A549 (cell line): ENCODE measurements at regions not wholly inside any gene's neighbourhood (a gene's known extent, or its start where the extent isn't known, plus 50 kb on each side); places are given as distances from the start of the nearest gene placed in this dataset.
"Not testable (repeated sequence)": the region's sequence is repeated elsewhere in the genome, so short reads cannot be mapped to it uniquely, and the experiment has no call there.

Source experiments
- ATAC-seq, 2 experiments: fragments of 200-7000 bp in 1 of 2; fragments of >200 bp in 1 of 2; cut with Nextera tagmentation in 1 of 2; cut with Tn5 transposase in 1 of 2; 3 replicates each; pipeline versions ENCODE4 v1.8.0 to v1.9.1; 2018 to 2020; ENCODE audit warnings: mild to moderate bottlenecking in 1 of 2, moderate library complexity in 1 of 2
- CTCF ChIA-PET: fragments of 300-600 bp; sonication (Branson Sonifier 250); formaldehyde crosslinking; extraction: SDS; loops from one replicate; lab custom pipeline; 2021; ENCODE audit warnings: antibody characterized with exemption, inconsistent platforms; lab: Yijun Ruan, JAX
- POLR2A ChIA-PET: fragments of 350-600 bp; formaldehyde crosslinking; extraction: SDS; loops from one replicate; lab custom pipeline; 2021; ENCODE audit warnings: antibody characterized with exemption, inconsistent platforms; lab: Yijun Ruan, JAX
- DNase-seq, 2 experiments: peaks; one replicate each; pipeline versions ENCODE4 v3.0.0 to v3.0.0-alpha.2; 2011 to 2016; ENCODE audit warnings: low read depth in 1 of 2, low spot score in 1 of 2
- FAIRE-seq: peaks from 2 replicates; lab custom pipeline; 2011; peaks lifted over from hg19 to GRCh38; lab: Jason Lieb, UNC
- H3K27ac ChIP-seq, 2 experiments: fragments of >200 bp; sonication (Bioruptor Twin); formaldehyde crosslinking; 3 replicates each; pipeline ENCODE4 v1.5.1; 2016 to 2017
- H3K4me1 ChIP-seq: fragments of >200 bp; sonication (Bioruptor Twin); formaldehyde crosslinking; 3 replicates; pipeline ENCODE4 v1.6.1; 2016
- H3K4me2 ChIP-seq: fragments of >200 bp; sonication (Bioruptor Twin); formaldehyde crosslinking; 3 replicates; pipeline ENCODE4 v1.6.1; 2016
- H3K4me3 ChIP-seq: fragments of >200 bp; sonication (Bioruptor Twin); formaldehyde crosslinking; 3 replicates; pipeline ENCODE4 v1.5.1; 2016
- H3K9me3 ChIP-seq: fragments of >200 bp; sonication (Bioruptor Twin); formaldehyde crosslinking; 3 replicates; pipeline ENCODE4 v1.6.1; 2016
- BHLHE40 ChIP-seq: IDR thresholded peaks from 2 replicates; pipeline ENCODE4 v1.6.1; 2012; ENCODE audit warnings: low read depth, low read length, inconsistent platforms
- CBX2 ChIP-seq: fragments of 200-600 bp; sonication (generic); IDR thresholded peaks from 2 replicates; pipeline ENCODE4 v1.6.1; 2016; ENCODE audit warnings: low read depth, mild to moderate bottlenecking, borderline replicate concordance
- CBX8 ChIP-seq: fragments of 200-600 bp; sonication (generic); IDR thresholded peaks from 2 replicates; pipeline ENCODE4 v1.6.1; 2016
- CHD2 ChIP-seq: fragments of 150-350 bp; IDR thresholded peaks from 2 replicates; pipeline ENCODE4 v1.6.1; 2014; ENCODE audit warnings: low read length; ENCODE audit not compliant: partially characterized antibody
- EHF ChIP-seq: fragments of 250-450 bp; sonication (Bioruptor Pico); IDR thresholded peaks from 2 replicates; pipeline ENCODE4 v1.5.0; 2020; ENCODE audit warnings: mild to moderate bottlenecking
- EP300 ChIP-seq, 2 experiments: fragments of >200 bp; sonication (Bioruptor Twin); formaldehyde crosslinking; IDR thresholded peaks; 2 replicates in 1 of 2; 3 replicates in 1 of 2; pipeline ENCODE4 v1.6.1; 2016 to 2017
- FOXS1 ChIP-seq: fragments of 250-450 bp; sonication (Bioruptor Pico); IDR thresholded peaks from 2 replicates; pipeline ENCODE4 v1.5.0; 2020; ENCODE audit warnings: mild to moderate bottlenecking, moderate library complexity
- GATA3 ChIP-seq: IDR thresholded peaks from 2 replicates; pipeline ENCODE4 v1.6.1; 2012; ENCODE audit warnings: borderline replicate concordance
- HDAC2 ChIP-seq: fragments of 200-600 bp; sonication (generic); IDR thresholded peaks from 2 replicates; pipeline ENCODE4 v1.6.1; 2016
- HOXB13 ChIP-seq: fragments of 250-450 bp; sonication (Bioruptor Pico); IDR thresholded peaks from 2 replicates; pipeline ENCODE4 v1.5.0; 2020; ENCODE audit warnings: low read depth, mild to moderate bottlenecking, moderate library complexity
- HOXB5 ChIP-seq: fragments of 250-450 bp; sonication (Bioruptor Pico); IDR thresholded peaks from 2 replicates; pipeline ENCODE4 v1.5.0; 2020; ENCODE audit warnings: mild to moderate bottlenecking, moderate library complexity
- JUN ChIP-seq, 2 experiments: fragments of >200 bp; sonication (Bioruptor Twin); formaldehyde crosslinking; IDR thresholded peaks; 2 replicates in 1 of 2; 3 replicates in 1 of 2; pipeline ENCODE4 v1.6.1; 2016 to 2017
- MAFK ChIP-seq: fragments of 450-650 bp; IDR thresholded peaks from 2 replicates; pipeline ENCODE4 v1.6.1; 2014; ENCODE audit not compliant: partially characterized antibody
- MAZ ChIP-seq: fragments of 150-350 bp; IDR thresholded peaks from 2 replicates; pipeline ENCODE4 v1.6.1; 2014; ENCODE audit warnings: antibody characterized with exemption, low read depth, low read length, borderline replicate concordance
- MYC ChIP-seq: IDR thresholded peaks from 2 replicates; pipeline ENCODE4 v1.6.1; 2012; ENCODE audit warnings: mild to moderate bottlenecking, inconsistent platforms, low read length, improper control_type of control experiment, borderline replicate concordance
- NFE2L2 ChIP-seq: fragments of 150-350 bp; conservative IDR thresholded peaks from 2 replicates; pipeline ENCODE4 v1.6.1; 2014; ENCODE audit warnings: low read length
- NPAS2 ChIP-seq: fragments of 250-450 bp; sonication (Bioruptor Pico); IDR thresholded peaks from 2 replicates; pipeline ENCODE4 v1.8.0; 2022; ENCODE audit warnings: mild to moderate bottlenecking, moderate library complexity, borderline replicate concordance
- NR3C1 ChIP-seq: fragments of >200 bp; sonication (Bioruptor Twin); formaldehyde crosslinking; IDR thresholded peaks from 3 replicates; pipeline ENCODE4 v1.6.1; 2017
- PHF8 ChIP-seq: fragments of 200-600 bp; sonication (generic); IDR thresholded peaks from 2 replicates; pipeline ENCODE4 v1.6.1; 2016; ENCODE audit warnings: low read depth, mild to moderate bottlenecking, antibody characterized with exemption, moderate library complexity, borderline replicate concordance
- POLR2A ChIP-seq: IDR thresholded peaks from 2 replicates; pipeline ENCODE4 v1.6.1; 2012; ENCODE audit warnings: mild to moderate bottlenecking, low read length
- POLR2AphosphoS2 ChIP-seq: conservative IDR thresholded peaks from 2 replicates; pipeline ENCODE4 v1.6.1; 2012; ENCODE audit warnings: low read length, improper control_type of control experiment, inconsistent platforms
- RARB ChIP-seq: fragments of 250-450 bp; sonication (Bioruptor Pico); IDR thresholded peaks from 2 replicates; pipeline ENCODE4 v1.8.0; 2021; ENCODE audit warnings: mild to moderate bottlenecking, moderate library complexity
- RNF2 ChIP-seq: fragments of 200-600 bp; sonication (generic); IDR thresholded peaks from 2 replicates; pipeline ENCODE4 v1.6.1; 2016; ENCODE audit warnings: low read depth, mild to moderate bottlenecking, antibody characterized with exemption, moderate library complexity, borderline replicate concordance
- SMC3 ChIP-seq: fragments of >200 bp; sonication (Bioruptor Twin); formaldehyde crosslinking; IDR thresholded peaks from 3 replicates; pipeline ENCODE4 v1.6.1; 2018; ENCODE audit warnings: inconsistent platforms
- SREBF2 ChIP-seq: fragments of 450-650 bp; IDR thresholded peaks from 2 replicates; pipeline ENCODE4 v1.6.1; 2014; ENCODE audit warnings: mild to moderate bottlenecking, moderate library complexity
- TFCP2L1 ChIP-seq: fragments of 250-450 bp; sonication (Bioruptor Pico); IDR thresholded peaks from 2 replicates; pipeline ENCODE4 v1.5.0; 2021; ENCODE audit warnings: mild to moderate bottlenecking
- TP53 ChIP-seq: fragments of 250-450 bp; sonication (Bioruptor Pico); IDR thresholded peaks from 2 replicates; pipeline ENCODE4 v1.5.0; 2021; ENCODE audit warnings: mild to moderate bottlenecking, moderate library complexity
- ZNF302 ChIP-seq: fragments of 250-450 bp; sonication (Bioruptor Pico); IDR thresholded peaks from 2 replicates; pipeline ENCODE4 v1.9.0; 2021; ENCODE audit warnings: inconsistent platforms, mild to moderate bottlenecking, moderate library complexity
- WGBS: methylation state at CpG from one replicate; pipeline ENCODE4 v1.1.6; 2017; ENCODE audit errors: missing lambda C conversion rate; 5-methylcytosine and 5-hydroxymethylcytosine counted together
- TF ChIP-seq, protein P1 (sequence below): fragments of 150-350 bp; IDR thresholded peaks from 2 replicates; pipeline ENCODE4 v1.6.1; 2014; ENCODE audit warnings: low read depth, mild to moderate bottlenecking, low read length
- TF ChIP-seq, protein P2 (sequence below): fragments of 250-450 bp; sonication (Bioruptor Pico); IDR thresholded peaks from 2 replicates; pipeline ENCODE4 v1.5.0; 2021; ENCODE audit warnings: mild to moderate bottlenecking, moderate library complexity, borderline replicate concordance
- TF ChIP-seq, protein P3 (sequence below): fragments of 450-650 bp; IDR thresholded peaks from 2 replicates; pipeline ENCODE4 v1.6.1; 2014; ENCODE audit warnings: antibody characterized with exemption
- TF ChIP-seq, protein P4 (sequence below): IDR thresholded peaks from 2 replicates; pipeline ENCODE4 v1.6.1; 2012; ENCODE audit warnings: low read depth, borderline replicate concordance

DNA sequence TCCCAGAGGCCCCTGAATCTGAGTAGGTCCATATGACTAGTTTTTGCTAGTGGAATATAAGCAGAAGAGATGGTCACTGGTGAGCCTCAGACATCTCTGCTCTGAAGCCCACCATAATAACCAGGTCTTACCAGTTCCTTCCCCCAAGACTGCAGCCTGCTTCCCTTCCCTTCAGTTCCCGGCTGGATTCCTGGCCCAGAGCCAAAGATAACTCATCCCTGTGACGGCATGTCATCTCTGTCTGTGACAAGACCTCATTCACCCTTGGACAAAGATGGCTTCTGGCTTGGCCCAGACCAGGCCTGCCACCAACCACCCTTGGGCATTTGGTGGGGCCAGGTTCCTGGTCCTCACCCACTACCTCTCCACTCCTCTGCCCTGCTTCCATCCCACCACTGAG lies 145.5 kb upstream of the TOP1 start:
- ATAC-seq (no peak), FAIRE-seq (no peak), DNase-seq (no peak)
- H3K27ac ChIP-seq: no peak overlapping the region
- H3K4me1 ChIP-seq: no peaks in the 10 kb centered on the region
- no peak overlapping the region for H3K4me3 ChIP-seq
- H3K9me3 ChIP-seq: peaks cover 5% of the 10 kb centered on the region; the same call in 1 of the 3 replicates
- ChIA-PET POLR2A (no interaction called here), CTCF (no interaction called here)
- WGBS: 0% methylated on average over 2 of the region's 2 CpGs
- no peak overlapping the region for H3K4me2 ChIP-seq
- TF ChIP-seq JUN (IDR thresholded peaks at IDR 0.05) (no peak), HOXB13 (CRISPR knock-in tag) (no peak), RARB (CRISPR knock-in tag) (no peak), NPAS2 (CRISPR knock-in tag) (no peak), EHF (no peak), BHLHE40 (no peak), RNF2 (no peak), NFE2L2 (no peak), CBX2 (no peak), MYC (no peak), PHF8 (no peak), GATA3 (no peak)
- TF ChIP-seq, protein P1, sequence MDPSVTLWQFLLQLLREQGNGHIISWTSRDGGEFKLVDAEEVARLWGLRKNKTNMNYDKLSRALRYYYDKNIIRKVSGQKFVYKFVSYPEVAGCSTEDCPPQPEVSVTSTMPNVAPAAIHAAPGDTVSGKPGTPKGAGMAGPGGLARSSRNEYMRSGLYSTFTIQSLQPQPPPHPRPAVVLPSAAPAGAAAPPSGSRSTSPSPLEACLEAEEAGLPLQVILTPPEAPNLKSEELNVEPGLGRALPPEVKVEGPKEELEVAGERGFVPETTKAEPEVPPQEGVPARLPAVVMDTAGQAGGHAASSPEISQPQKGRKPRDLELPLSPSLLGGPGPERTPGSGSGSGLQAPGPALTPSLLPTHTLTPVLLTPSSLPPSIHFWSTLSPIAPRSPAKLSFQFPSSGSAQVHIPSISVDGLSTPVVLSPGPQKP: no peak
- TF ChIP-seq, protein P2, sequence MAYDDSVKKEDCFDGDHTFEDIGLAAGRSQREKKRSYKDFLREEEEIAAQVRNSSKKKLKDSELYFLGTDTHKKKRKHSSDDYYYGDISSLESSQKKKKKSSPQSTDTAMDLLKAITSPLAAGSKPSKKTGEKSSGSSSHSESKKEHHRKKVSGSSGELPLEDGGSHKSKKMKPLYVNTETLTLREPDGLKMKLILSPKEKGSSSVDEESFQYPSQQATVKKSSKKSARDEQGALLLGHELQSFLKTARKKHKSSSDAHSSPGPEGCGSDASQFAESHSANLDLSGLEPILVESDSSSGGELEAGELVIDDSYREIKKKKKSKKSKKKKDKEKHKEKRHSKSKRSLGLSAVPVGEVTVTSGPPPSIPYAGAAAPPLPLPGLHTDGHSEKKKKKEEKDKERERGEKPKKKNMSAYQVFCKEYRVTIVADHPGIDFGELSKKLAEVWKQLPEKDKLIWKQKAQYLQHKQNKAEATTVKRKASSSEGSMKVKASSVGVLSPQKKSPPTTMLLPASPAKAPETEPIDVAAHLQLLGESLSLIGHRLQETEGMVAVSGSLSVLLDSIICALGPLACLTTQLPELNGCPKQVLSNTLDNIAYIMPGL (CRISPR knock-in tag): no peak

DNA sequence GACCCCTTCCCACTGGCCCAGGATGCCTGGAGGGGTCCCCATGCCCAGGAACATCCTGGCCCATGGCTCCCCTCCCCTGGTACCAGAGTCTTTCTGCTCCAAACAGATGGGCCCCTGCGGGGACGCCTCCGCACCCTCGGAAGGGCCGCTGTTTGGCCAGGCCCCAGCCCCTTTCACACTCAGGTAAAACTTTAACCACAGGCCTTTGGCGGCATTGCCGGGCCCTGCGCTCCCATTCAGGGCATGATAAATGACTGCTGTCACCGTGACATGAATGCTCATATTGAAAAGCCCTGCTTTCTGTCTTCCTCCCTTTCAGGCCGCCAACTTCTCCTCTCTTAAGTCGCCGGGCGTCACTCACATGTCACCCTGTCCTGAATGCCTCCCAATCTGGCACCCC lies 141.5 kb upstream of the TOP1 start:
- Histone ChIP-seq H3K4me3 (no peak overlapping the region), H3K9me3 (no peaks in the 10 kb centered on the region), H3K27ac (no peak overlapping the region), H3K4me2 (no peak overlapping the region), H3K4me1 (no peaks in the 10 kb centered on the region)
- FAIRE-seq (no peak), ATAC-seq (no peak), DNase-seq (no peak)
- TF ChIP-seq MAZ (no peak), HDAC2 (no peak), ZNF302 (CRISPR knock-in tag) (no peak), CBX8 (no peak), TP53 (CRISPR knock-in tag) (no peak)
- WGBS: 27% methylated on average over 9 of the region's 13 CpGs
- CTCF ChIA-PET: no interaction called here
- POLR2A ChIA-PET: no interaction called here

DNA sequence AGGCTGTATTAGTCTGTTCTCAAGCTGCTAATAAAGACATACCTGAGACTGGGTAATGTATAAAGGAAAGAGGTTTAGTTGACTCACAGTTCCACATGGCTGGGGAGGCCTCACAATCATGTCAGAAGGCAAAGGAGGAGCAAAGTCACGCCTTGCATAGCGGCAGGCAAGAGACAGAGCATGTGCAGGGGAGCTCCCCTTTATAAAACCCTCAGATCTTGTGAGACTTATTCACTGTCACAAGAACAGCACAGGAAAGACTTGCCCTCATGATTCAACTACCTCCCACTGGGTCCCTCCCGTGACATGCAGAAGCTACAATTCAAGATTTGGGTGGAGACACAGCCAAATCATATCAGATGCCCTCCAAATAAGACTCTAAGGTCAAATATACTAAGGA lies 139.4 kb upstream of the TOP1 start:
- 30% methylated on average over 3 of the region's 3 CpGs for WGBS
- CTCF ChIA-PET: interaction anchor here (1.3 kb wide), 1 partner anchor 15 kb away, joined by 3 read pairs; no protein-coding TSS in a partner anchor
- H3K9me3 ChIP-seq, H3K4me2 ChIP-seq, H3K4me3 ChIP-seq, POLR2A ChIA-PET, DNase-seq, ATAC-seq, H3K4me1 ChIP-seq, H3K27ac ChIP-seq, FAIRE-seq: not testable (repeated sequence)

DNA sequence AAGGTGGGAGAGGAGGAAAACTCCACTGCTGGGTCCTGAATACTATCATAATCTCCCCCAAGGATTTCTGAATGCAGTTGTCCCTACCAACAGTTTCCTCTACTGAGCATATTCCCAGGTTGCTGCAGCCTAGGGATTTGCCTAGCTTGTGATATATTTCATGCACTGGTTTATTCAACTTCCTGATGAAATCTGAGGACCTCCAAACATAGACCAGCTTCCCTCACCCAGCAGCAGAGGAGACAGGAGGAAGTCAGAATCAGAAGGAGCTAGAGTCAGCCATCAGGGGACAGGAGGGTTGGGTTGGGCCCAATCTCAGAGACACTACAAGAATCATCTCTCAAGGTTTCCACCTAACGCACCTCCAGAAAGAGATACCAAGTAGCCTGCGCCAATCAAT lies 138.4 kb upstream of the TOP1 start:
- no peak overlapping the region for H3K27ac ChIP-seq
- no peaks in the 10 kb centered on the region for H3K4me1 ChIP-seq
- no peak overlapping the region for H3K4me2 ChIP-seq
- ChIA-PET POLR2A (no interaction called here), CTCF (interaction anchor here (1.3 kb wide), 1 partner anchor 14 kb away, joined by 3 read pairs; no protein-coding TSS in a partner anchor)
- 40% methylated on average over 2 of the region's 2 CpGs for WGBS
- H3K4me3 ChIP-seq: no peak overlapping the region
- no peak for DNase-seq
- no peak for ATAC-seq
- H3K9me3 ChIP-seq: no peaks in the 10 kb centered on the region
- FAIRE-seq: no peak
- TF ChIP-seq MAZ: no peak
- TF ChIP-seq, protein P3, sequence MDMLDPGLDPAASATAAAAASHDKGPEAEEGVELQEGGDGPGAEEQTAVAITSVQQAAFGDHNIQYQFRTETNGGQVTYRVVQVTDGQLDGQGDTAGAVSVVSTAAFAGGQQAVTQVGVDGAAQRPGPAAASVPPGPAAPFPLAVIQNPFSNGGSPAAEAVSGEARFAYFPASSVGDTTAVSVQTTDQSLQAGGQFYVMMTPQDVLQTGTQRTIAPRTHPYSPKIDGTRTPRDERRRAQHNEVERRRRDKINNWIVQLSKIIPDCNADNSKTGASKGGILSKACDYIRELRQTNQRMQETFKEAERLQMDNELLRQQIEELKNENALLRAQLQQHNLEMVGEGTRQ: no peak
- TF ChIP-seq TFCP2L1 (CRISPR knock-in tag): no peak
- no peak for TF ChIP-seq FOXS1 (CRISPR knock-in tag)
- no peak for TF ChIP-seq NR3C1
- no peak for TF ChIP-seq POLR2A
- no peak for TF ChIP-seq HOXB5 (CRISPR knock-in tag)
- TF ChIP-seq, protein P4, sequence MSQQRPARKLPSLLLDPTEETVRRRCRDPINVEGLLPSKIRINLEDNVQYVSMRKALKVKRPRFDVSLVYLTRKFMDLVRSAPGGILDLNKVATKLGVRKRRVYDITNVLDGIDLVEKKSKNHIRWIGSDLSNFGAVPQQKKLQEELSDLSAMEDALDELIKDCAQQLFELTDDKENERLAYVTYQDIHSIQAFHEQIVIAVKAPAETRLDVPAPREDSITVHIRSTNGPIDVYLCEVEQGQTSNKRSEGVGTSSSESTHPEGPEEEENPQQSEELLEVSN: no peak
- TF ChIP-seq MYC: no peak
- no peak for TF ChIP-seq POLR2AphosphoS2
- no peak for TF ChIP-seq MAFK
- no peak for TF ChIP-seq CHD2
- no peak for TF ChIP-seq JUN (IDR thresholded peaks at IDR 0.05)
- no peak for TF ChIP-seq SMC3
- no peak for TF ChIP-seq EP300 (IDR thresholded peaks at IDR 0.05)
- TF ChIP-seq SREBF2: no peak
